ENCODE measurements at regions not wholly inside any gene's neighbourhood (a gene's known extent, or its start where the extent isn't known, plus 50 kb on each side); places are given as distances from the start of the nearest gene placed in this dataset.

DNA sequence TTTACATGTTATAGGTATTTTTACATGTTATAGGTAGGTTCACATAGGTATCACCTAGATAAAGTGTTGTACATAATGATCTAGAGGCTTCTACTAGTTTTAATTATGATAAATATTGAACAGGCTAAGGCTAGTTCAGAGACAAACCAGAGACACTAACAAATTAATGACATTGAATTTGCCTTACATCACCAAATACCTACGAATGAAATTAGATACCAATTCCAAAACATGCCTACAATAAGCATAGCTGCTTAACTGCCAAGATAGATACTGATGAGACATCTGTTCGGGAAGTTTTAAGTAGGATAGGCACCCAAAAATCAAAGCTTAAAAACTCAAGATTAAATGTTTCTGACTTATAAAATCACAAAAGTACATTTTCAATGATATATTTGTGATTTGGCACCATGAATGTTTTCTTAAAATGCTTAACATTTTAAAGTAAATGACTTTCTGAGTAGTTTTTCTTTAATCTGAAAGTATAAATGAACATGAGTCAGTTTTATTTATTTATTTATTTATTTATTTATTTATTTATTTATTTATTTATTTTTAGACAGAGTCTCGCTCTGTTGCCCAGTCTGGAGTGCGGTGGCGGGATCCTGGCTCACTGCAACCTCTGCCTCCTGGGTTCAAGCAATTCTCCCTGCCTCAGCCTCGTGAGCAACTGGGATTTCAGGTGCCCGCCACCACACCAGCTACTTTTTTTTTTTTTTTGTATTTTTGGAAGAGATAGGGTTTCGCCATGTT is 703.1 kb upstream of the ARRDC3 start:
- Histone ChIP-seq H3K27me3 (ENCODE audit: insufficient read depth, low read depth, low read length) (no peaks in the 10 kb centered on the region), H3K9me2 (ENCODE audit: insufficient read depth, low read length) (no peaks in the 10 kb centered on the region), H3K9ac (ENCODE audit: low read length) (no peak overlapping the region), H3K4me2 (ENCODE audit: low read length) (no peak overlapping the region), H3K36me3 (ENCODE audit: insufficient read depth, low read length) (no peaks in the 10 kb centered on the region), H3F3A (ENCODE audit: insufficient read depth, low read length, poor library complexity, severe bottlenecking) (no peaks in the 10 kb centered on the region), H3K27ac (ENCODE audit: low read length) (no peak overlapping the region), H3K9me3 (ENCODE audit: low read length) (no peaks in the 10 kb centered on the region), H3K4me3 (ENCODE audit: low read length) (no peak overlapping the region), H3K79me2 (replicated peaks; ENCODE audit: insufficient read depth, low read length) (no peaks in the 10 kb centered on the region), H2AFZ (ENCODE audit: low read depth, low read length) (no peak overlapping the region), H4K20me1 (ENCODE audit: insufficient read depth) (no peaks in the 10 kb centered on the region)
- TF ChIP-seq, protein P1, sequence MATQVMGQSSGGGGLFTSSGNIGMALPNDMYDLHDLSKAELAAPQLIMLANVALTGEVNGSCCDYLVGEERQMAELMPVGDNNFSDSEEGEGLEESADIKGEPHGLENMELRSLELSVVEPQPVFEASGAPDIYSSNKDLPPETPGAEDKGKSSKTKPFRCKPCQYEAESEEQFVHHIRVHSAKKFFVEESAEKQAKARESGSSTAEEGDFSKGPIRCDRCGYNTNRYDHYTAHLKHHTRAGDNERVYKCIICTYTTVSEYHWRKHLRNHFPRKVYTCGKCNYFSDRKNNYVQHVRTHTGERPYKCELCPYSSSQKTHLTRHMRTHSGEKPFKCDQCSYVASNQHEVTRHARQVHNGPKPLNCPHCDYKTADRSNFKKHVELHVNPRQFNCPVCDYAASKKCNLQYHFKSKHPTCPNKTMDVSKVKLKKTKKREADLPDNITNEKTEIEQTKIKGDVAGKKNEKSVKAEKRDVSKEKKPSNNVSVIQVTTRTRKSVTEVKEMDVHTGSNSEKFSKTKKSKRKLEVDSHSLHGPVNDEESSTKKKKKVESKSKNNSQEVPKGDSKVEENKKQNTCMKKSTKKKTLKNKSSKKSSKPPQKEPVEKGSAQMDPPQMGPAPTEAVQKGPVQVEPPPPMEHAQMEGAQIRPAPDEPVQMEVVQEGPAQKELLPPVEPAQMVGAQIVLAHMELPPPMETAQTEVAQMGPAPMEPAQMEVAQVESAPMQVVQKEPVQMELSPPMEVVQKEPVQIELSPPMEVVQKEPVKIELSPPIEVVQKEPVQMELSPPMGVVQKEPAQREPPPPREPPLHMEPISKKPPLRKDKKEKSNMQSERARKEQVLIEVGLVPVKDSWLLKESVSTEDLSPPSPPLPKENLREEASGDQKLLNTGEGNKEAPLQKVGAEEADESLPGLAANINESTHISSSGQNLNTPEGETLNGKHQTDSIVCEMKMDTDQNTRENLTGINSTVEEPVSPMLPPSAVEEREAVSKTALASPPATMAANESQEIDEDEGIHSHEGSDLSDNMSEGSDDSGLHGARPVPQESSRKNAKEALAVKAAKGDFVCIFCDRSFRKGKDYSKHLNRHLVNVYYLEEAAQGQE (IDR thresholded peaks at IDR 0.05; ENCODE audit: borderline replicate concordance), result no peak
- TF ChIP-seq, protein P2, sequence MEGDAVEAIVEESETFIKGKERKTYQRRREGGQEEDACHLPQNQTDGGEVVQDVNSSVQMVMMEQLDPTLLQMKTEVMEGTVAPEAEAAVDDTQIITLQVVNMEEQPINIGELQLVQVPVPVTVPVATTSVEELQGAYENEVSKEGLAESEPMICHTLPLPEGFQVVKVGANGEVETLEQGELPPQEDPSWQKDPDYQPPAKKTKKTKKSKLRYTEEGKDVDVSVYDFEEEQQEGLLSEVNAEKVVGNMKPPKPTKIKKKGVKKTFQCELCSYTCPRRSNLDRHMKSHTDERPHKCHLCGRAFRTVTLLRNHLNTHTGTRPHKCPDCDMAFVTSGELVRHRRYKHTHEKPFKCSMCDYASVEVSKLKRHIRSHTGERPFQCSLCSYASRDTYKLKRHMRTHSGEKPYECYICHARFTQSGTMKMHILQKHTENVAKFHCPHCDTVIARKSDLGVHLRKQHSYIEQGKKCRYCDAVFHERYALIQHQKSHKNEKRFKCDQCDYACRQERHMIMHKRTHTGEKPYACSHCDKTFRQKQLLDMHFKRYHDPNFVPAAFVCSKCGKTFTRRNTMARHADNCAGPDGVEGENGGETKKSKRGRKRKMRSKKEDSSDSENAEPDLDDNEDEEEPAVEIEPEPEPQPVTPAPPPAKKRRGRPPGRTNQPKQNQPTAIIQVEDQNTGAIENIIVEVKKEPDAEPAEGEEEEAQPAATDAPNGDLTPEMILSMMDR (IDR thresholded peaks at IDR 0.05; ENCODE audit: poor library complexity, severe bottlenecking), result no peak
- TF ChIP-seq POLR2AphosphoS5 (IDR thresholded peaks at IDR 0.05) (no peak), EZH2 (IDR thresholded peaks at IDR 0.05; ENCODE audit: borderline replicate concordance, insufficient read depth, low read length, poor library complexity, severe bottlenecking) (no peak), EP300 (conservative IDR thresholded peaks at IDR 0.05; ENCODE audit: poor library complexity, severe bottlenecking) (no peak), TAF1 (IDR thresholded peaks at IDR 0.05; ENCODE audit: low read depth) (no peak), MXI1 (conservative IDR thresholded peaks at IDR 0.05; ENCODE audit: poor library complexity, severe bottlenecking) (no peak), SMC3 (conservative IDR thresholded peaks at IDR 0.05; ENCODE audit: poor library complexity) (no peak), RAD21 (conservative IDR thresholded peaks at IDR 0.05) (no peak)

DNA sequence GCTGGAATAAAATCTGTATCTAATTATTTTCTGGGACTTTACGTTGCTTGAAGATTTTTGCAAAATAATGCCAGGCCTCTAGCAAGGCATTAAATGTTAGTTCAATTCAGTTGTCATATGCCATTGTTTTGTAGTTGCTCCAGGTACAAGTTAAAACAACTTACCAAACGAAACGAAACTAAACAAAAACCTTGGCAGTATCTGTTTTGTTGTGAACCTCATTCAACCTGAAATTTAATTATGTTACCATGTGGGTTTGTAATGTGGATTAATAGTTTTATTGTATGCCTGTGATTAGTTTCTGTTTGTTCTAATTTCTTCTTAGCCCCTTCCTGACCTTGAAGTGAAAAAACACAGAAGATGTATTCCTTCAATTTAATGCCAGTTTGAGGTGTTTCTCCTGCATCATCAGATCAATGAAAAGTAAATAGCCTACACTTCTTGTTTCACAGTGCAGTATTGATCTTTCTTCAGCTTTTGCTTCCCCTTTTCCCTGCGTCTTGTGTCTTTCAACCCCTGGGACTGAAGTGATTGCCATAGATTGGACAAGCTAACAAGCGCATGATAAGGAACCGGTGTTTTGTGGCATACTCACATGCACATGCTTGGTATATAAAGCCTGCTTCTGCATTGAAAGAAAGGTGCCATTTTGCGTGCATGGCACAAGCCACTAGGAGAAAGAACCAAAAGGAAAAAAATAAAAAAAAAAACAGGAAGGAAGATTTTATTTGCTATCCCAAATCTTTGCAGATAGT is 699.0 kb upstream of the ARRDC3 start:
- H2AFZ ChIP-seq (ENCODE audit: low read depth, low read length), result no peak overlapping the region
- TF ChIP-seq SMC3 (conservative IDR thresholded peaks at IDR 0.05; ENCODE audit: poor library complexity) (no peak), MXI1 (conservative IDR thresholded peaks at IDR 0.05; ENCODE audit: poor library complexity, severe bottlenecking) (no peak)
- TF ChIP-seq, protein P1 (IDR thresholded peaks at IDR 0.05; ENCODE audit: borderline replicate concordance), result peak; percentile 38
- H3K4me2 ChIP-seq (ENCODE audit: low read length), result no peak overlapping the region
- H3K9ac ChIP-seq (ENCODE audit: low read length), result no peak overlapping the region
- no peaks in the 10 kb centered on the region for H3K9me2 ChIP-seq (ENCODE audit: insufficient read depth, low read length)
- no peaks in the 10 kb centered on the region for H3K27me3 ChIP-seq (ENCODE audit: insufficient read depth, low read depth, low read length)
- H3F3A ChIP-seq (ENCODE audit: insufficient read depth, low read length, poor library complexity, severe bottlenecking), result no peaks in the 10 kb centered on the region
- H3K79me2 ChIP-seq (replicated peaks; ENCODE audit: insufficient read depth, low read length), result no peaks in the 10 kb centered on the region
- H3K9me3 ChIP-seq (ENCODE audit: low read length), result no peaks in the 10 kb centered on the region
- no peak overlapping the region for H3K4me3 ChIP-seq (ENCODE audit: low read length)
- H4K20me1 ChIP-seq (ENCODE audit: insufficient read depth), result no peaks in the 10 kb centered on the region
- no peaks in the 10 kb centered on the region for H3K36me3 ChIP-seq (ENCODE audit: insufficient read depth, low read length)
- H3K27ac ChIP-seq (ENCODE audit: low read length), result no peak overlapping the region
